Skeletal muscle satellite cell (primary cell): ENCODE measurements at regions not wholly inside any gene's neighbourhood (a gene's known extent, or its start where the extent isn't known, plus 50 kb on each side); places are given as distances from the start of the nearest gene placed in this dataset.

Source experiments
- H3K27me3 ChIP-seq: 2 replicates; pipeline ENCODE4 v1.7.0; 2013; ENCODE audit warnings: low read length; ENCODE audit not compliant: control insufficient read depth, insufficient read depth
- H3K36me3 ChIP-seq: 2 replicates; pipeline ENCODE4 v1.7.0; 2013; ENCODE audit warnings: mild to moderate bottlenecking, control low read depth, low read length; ENCODE audit not compliant: insufficient read depth
- H3K4me1 ChIP-seq: 2 replicates; pipeline ENCODE4 v1.7.0; 2013; ENCODE audit warnings: low read length; ENCODE audit not compliant: control insufficient read depth, insufficient read depth
- H3K4me2 ChIP-seq: 2 replicates; pipeline ENCODE4 v1.7.0; 2013; ENCODE audit warnings: mild to moderate bottlenecking, low read length
- H3K4me3 ChIP-seq: 2 replicates; pipeline ENCODE4 v1.7.0; 2013; ENCODE audit warnings: low read length
- H3K9ac ChIP-seq: 2 replicates; pipeline ENCODE4 v1.7.0; 2013; ENCODE audit warnings: mild to moderate bottlenecking, low read depth, low read length, moderate library complexity
- H3K9me3 ChIP-seq: replicated peaks from 2 replicates; pipeline ENCODE4 v1.7.0; 2013; ENCODE audit warnings: mild to moderate bottlenecking, control low read depth, low read length

- Histone ChIP-seq H3K4me3 (no peak overlapping the region), H3K9ac (no peak overlapping the region), H3K9me3 (no peaks in the 10 kb centered on the region), H3K36me3 (no peaks in the 10 kb centered on the region), H3K4me1 (no peaks in the 10 kb centered on the region), H3K27me3 (peaks cover 7% of the 10 kb centered on the region), H3K4me2 (no peak overlapping the region)
Measured at GRCh38 chr9:95588724-95589588, 72.2 kb upstream of the PTCH1 start.

- Histone ChIP-seq H3K9me3 (no peaks in the 10 kb centered on the region), H3K4me1 (no peaks in the 10 kb centered on the region), H3K27me3 (peaks cover 11% of the 10 kb centered on the region), H3K9ac (no peak overlapping the region), H3K36me3 (no peaks in the 10 kb centered on the region), H3K4me3 (no peak overlapping the region), H3K4me2 (no peak overlapping the region)
Measured at GRCh38 chr9:95587021-95587964, 70.5 kb upstream of the PTCH1 start.

- Histone ChIP-seq H3K27me3 (peaks cover 16% of the 10 kb centered on the region), H3K36me3 (no peaks in the 10 kb centered on the region), H3K4me3 (no peak overlapping the region), H3K4me2 (no peak overlapping the region), H3K9ac (no peak overlapping the region), H3K4me1 (no peaks in the 10 kb centered on the region), H3K9me3 (no peaks in the 10 kb centered on the region)
Measured at GRCh38 chr9:95586326-95586725, 69.6 kb upstream of the PTCH1 start.

GRCh38 chr9:95585824-95586223, 69.1 kb upstream of the PTCH1 start:
- Histone ChIP-seq H3K36me3 (no peaks in the 10 kb centered on the region), H3K4me2 (no peak overlapping the region), H3K27me3 (peaks cover 16% of the 10 kb centered on the region), H3K4me1 (no peaks in the 10 kb centered on the region), H3K9me3 (no peaks in the 10 kb centered on the region), H3K4me3 (no peak overlapping the region), H3K9ac (no peak overlapping the region)

DNA sequence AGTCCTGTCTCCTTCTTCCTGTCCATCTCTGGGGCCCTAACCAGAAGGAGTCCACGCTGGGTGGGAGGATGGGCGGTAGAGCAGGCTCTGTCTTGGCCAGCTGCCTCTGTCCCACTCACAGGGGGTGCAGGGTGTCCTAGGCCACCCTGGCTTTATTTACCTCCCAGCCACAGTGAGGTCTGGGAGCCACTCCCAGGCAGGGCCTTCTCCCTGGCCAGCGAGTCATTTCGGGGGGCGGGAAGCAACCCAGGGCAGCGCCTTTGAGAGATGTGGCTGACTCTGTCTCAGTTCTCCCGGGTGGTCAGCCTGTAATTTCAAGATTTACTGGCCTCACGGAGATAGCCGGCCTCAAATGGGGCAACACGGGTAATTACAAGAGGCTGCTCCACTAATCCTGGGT, 67.4 kb upstream of the PTCH1 start:
- Histone ChIP-seq H3K4me2 (no peak overlapping the region), H3K9me3 (no peaks in the 10 kb centered on the region), H3K9ac (no peak overlapping the region), H3K27me3 (peaks cover 17% of the 10 kb centered on the region), H3K4me1 (no peaks in the 10 kb centered on the region), H3K4me3 (no peak overlapping the region), H3K36me3 (no peaks in the 10 kb centered on the region)

DNA sequence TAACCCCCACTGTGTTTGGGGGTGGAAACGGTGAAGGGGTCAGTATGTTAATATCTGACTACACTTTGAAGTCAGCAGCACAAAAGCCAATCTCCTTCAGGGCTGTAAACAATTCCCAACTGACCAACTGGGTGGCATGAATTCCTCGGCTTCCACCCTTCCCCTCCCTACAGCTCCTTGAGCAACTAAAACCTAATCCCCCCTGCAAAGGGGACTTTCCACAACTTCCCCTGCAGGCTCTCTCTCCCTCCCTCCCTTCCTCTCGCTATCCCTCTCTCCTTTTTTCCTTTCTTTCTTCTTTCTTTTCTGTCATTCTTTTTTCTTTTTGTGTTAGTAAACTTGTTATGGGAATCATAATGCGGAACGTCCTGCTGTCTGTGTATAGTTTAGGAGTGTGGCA, 65.1 kb upstream of the PTCH1 start:
- H3K9ac ChIP-seq: no peak overlapping the region
- H3K4me1 ChIP-seq: no peaks in the 10 kb centered on the region
- H3K27me3 ChIP-seq: peaks cover 18% of the 10 kb centered on the region
- no peaks in the 10 kb centered on the region for H3K9me3 ChIP-seq
- H3K4me2 ChIP-seq: no peak overlapping the region
- no peaks in the 10 kb centered on the region for H3K36me3 ChIP-seq
- H3K4me3 ChIP-seq: no peak overlapping the region

- H3K27me3 ChIP-seq: peaks cover 18% of the 10 kb centered on the region
Measured at GRCh38 chr9:95580812-95581761, 64.3 kb upstream of the PTCH1 start.

DNA sequence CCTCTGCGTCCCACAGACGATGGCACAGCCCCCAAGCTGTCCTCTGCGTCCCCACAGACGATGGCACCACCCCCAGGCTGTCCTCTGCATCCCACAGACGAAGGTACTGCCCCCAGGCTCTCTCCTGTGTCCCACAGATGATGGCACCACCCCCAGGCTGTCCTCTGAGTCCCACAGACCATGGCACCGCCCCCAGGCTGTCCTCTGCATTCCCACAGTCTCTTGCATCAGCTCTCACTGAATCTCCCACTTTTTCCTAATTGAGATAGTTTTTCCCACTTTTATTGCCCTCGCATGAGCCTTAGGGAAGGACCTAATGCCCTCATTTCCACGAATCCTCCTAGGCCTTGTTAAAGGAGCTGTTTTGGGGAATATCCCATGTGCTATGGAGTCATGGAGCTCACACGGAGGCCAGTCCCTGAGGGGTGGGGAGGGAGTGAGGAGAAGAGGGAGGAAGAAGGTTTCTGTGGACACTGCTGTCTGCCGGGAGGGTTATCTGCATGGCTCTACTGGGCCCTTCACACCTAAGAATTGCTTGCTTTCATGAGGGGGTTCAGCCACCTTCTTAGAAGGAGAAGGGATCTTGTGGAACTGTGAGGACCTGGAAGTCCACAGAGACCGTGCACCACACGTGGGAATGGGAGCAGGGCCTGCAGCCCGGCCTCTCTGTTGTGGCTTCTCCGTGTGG, 58.2 kb upstream of the PTCH1 start:
- Histone ChIP-seq H3K36me3 (no peaks in the 10 kb centered on the region), H3K4me3 (no peak overlapping the region), H3K4me2 (no peak overlapping the region), H3K9ac (no peak overlapping the region), H3K9me3 (no peaks in the 10 kb centered on the region), H3K4me1 (peaks cover 8% of the 10 kb centered on the region), H3K27me3 (peaks cover 24% of the 10 kb centered on the region)

More at GRCh38 chr9:95580812-95581761, 64.3 kb upstream of the PTCH1 start:
- H3K4me1 ChIP-seq: no peaks in the 10 kb centered on the region
- H3K36me3 ChIP-seq: no peaks in the 10 kb centered on the region
- H3K4me3 ChIP-seq: no peak overlapping the region
- no peak overlapping the region for H3K9ac ChIP-seq
- no peak overlapping the region for H3K4me2 ChIP-seq
- H3K9me3 ChIP-seq: no peaks in the 10 kb centered on the region

GRCh38 chr9:95574176-95574575, 57.4 kb upstream of the PTCH1 start:
- Histone ChIP-seq H3K9ac (no peak overlapping the region), H3K4me3 (no peak overlapping the region), H3K27me3 (peaks cover 22% of the 10 kb centered on the region), H3K36me3 (no peaks in the 10 kb centered on the region), H3K4me2 (no peak overlapping the region), H3K4me1 (peaks cover 10% of the 10 kb centered on the region), H3K9me3 (no peaks in the 10 kb centered on the region)

DNA sequence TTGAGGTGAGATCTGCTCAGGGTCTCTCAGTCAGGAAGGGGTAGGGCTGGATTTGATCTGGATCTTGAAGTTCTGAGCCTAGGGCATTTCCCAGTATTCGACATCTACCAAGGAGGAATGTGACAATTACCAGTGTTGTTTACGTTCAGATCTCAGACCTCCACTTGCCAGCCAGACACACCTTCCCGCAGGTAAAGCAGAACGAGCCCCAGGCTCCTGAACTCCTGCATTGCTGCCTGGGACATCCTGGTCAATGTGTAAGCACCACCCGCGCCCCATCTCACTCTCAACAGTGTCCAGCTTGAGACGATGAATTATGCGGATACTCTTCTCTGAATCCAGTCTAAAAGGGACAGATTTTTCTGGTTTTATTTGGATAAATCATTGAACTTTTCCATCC, 56.7 kb upstream of the PTCH1 start:
- Histone ChIP-seq H3K27me3 (peaks cover 19% of the 10 kb centered on the region), H3K4me3 (no peak overlapping the region), H3K4me2 (no peak overlapping the region), H3K9me3 (no peaks in the 10 kb centered on the region), H3K36me3 (no peaks in the 10 kb centered on the region), H3K9ac (no peak overlapping the region), H3K4me1 (peaks cover 10% of the 10 kb centered on the region)
